ENCODE measurements at regions not wholly inside any gene's neighbourhood (a gene's known extent, or its start where the extent isn't known, plus 50 kb on each side); places are given as distances from the start of the nearest gene placed in this dataset.
A peak's percentile ranks its signal among the peaks of the same experiment; 100 is the strongest.
"Not testable (repeated sequence)": the region's sequence is repeated elsewhere in the genome, so short reads cannot be mapped to it uniquely, and the experiment has no call there.

DNA sequence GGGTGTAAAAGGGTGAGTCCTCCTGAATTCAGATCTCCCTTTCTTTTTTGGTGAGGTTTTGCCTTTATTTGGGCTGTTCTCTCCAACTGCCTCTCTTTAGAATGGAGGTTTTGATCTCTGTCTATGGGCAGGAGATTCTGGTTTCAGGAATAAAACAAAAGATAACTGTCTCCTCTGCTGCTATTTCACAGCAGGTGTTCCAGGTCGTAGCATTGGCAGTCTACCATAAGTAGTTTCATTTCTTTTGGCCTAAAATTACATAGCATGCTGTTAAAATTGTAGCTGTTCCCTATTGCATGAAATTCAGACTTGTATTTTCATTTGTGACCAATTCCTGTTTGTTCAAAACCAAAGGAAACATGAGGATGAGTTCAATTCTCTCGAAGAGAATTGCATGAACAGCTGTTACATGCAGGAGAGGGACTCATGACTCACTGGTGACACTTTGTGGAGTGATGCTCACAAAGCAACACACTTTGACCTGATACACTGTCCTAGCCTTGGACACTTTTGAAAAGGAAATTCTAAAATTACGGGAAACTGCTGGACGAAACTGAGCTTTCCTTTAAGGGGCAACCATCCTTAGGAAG, 76.8 kb upstream of the SIRPG start:
- peak; percentile 20 for DNase-seq (ENCODE audit: low read depth)
- TF ChIP-seq CTCF (conservative IDR thresholded peaks at IDR 0.05; ENCODE audit: low read length), result peak; percentile 33
- H3K4me3 ChIP-seq (ENCODE audit: low read length), result no peak overlapping the region

DNA sequence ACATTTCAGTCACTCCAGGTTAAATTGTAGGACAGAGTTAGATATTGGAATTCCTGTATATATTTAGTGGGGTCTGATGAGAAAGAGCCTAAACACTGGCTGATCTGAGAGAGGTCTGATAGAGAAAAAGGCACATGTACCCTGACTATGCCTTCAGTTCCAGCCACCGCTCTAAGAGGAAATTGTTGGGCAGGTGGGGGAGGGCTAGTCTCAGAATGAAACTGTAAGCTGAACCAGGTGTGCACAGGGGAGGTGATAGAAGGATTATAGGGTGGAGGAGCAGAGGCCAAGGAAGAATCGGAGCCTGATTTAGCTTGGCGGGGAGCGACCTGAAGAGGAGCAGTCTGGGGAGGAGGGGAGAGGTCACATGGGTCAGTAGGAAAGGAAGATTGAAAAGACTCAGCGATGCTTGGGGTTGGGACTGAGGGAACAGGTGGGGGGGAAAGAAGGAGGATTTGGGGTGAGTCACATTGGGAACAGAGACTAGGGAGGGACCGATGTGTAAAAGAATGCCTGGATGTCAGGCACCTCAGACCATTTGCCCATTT, 74.3 kb upstream of the SIRPG start:
- not testable (repeated sequence) for DNase-seq (ENCODE audit: low read depth); H3K4me3 ChIP-seq (ENCODE audit: low read length)

- H3K4me3 ChIP-seq (ENCODE audit: low read length); DNase-seq (ENCODE audit: low read depth): not testable (repeated sequence)
Measured at GRCh38 chr20:1730981-1731711, 73.6 kb upstream of the SIRPG start.

DNA sequence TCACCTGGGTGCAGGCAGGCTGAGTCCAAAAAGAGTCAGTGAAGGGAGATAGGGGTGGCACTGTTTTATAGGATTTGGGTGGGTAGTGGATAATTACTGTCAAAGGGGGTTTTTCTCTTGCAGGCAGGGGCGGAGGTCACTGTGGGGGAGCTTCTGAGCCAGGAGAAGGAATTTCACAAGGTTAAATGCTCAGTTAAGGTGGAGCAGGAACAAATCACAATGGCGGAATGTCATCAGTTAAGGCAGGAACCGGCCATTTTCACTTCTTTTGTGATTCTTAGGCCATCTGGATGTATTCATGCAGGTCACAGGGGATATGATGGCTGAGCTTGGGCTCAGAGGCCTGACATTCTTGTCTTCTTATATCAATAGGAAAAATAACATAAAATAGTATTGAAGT, 69.7 kb upstream of the SIRPG start:
- DNase-seq (ENCODE audit: low read depth); H3K4me3 ChIP-seq (ENCODE audit: low read length): not testable (repeated sequence)

DNA sequence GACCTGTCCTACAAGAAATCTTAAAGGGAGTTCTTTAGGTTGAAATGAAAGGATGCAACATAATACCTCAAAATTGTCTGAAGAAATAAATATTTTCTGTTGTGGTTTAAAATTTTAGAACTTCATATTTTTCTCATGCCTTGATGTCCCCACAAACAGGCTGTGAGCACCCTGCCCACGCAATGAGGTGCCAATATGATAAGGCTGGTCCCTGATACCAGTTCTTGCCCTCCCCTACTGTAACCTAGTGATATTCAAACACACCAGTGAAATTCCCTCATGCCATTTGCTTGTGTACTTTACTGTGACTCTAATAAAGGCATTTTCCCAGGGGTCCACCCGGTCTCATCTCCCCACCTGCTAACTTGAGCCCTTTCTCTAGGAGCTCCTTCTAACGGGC, 67.3 kb upstream of the SIRPG start:
- H3K4me3 ChIP-seq (ENCODE audit: low read length), result no peak overlapping the region
- no peak for DNase-seq (ENCODE audit: low read depth)
- no peak for TF ChIP-seq CTCF (conservative IDR thresholded peaks at IDR 0.05; ENCODE audit: low read length)

- no peak for TF ChIP-seq CTCF (conservative IDR thresholded peaks at IDR 0.05; ENCODE audit: low read length)
- no peak for DNase-seq (ENCODE audit: low read depth)
- H3K4me3 ChIP-seq (ENCODE audit: low read length), result no peak overlapping the region
Measured at GRCh38 chr20:1722513-1723050, 65.0 kb upstream of the SIRPG start.

DNA sequence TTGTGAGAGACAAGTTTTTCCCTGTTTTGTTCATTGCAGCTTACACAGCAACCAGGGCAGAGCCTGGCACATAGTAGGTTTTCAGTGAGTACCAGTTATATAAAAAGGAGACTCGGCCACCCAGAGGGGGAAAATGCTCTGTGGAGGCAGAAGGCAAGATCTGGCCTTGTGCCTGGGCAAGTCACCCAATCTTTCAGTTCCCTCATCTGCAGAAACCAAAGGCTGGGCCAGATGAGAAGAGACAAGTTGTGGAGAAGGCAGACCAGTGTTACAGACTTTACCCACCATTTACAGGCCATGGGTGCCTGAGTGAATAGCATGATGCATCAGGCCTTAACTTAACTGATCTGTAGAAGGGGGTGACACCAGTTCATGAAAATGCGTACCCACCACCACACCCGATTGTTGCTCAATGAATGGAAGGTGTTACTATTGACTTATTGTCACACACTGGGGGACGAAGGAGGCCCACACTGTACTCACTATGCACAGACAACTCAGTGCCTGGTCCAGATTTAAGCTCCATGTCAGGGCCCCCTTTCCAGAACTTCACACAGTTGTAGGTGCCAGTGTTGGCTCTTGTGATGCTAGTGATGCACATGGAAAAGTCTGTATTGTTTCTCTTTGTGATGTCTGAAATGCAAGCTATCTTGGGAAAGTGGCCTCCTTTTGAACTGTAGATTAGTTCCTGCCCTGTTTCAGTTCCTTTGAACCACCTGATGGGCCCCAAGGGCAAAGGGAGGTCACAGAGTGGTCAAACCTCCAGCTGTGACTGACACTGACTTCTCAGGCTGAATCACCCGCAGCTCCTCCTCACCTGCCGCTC, 64.3 kb upstream of the SIRPG start:
- no peak for TF ChIP-seq CTCF (conservative IDR thresholded peaks at IDR 0.05; ENCODE audit: low read length)
- no peak overlapping the region for H3K4me3 ChIP-seq (ENCODE audit: low read length)
- no peak for DNase-seq (ENCODE audit: low read depth)

DNA sequence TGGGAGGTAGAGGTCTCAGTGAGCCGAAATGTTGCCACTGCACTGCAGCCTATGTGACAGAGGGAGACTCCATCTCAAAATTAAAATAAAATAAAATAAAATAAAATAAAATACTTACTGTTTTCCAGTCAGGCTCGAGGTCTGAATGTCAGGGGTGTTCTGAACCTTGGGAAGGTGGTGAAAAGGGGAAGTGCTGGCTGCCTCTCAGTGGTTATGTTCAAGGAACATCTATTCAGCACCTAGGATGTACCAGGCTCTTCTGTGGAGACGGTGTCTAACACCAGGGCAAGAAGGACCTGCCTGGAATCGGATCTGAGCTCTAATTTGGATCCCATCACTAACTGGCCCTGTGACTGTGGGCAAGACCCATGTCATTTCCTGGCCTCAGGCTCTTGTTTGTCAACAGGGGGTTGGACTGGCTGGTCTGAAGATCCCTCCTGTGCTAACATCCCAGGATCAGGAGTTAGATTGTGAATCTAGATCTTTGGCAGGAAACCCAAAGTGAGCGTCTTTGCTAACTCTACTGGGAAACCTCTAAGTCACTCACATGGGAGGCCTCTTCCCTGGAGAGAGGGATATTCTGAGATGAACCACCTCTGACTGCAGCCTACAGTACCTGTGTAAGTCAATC, 63.4 kb upstream of the SIRPG start:
- no peak overlapping the region for H3K4me3 ChIP-seq (ENCODE audit: low read length)
- no peak for DNase-seq (ENCODE audit: low read depth)
- TF ChIP-seq CTCF (conservative IDR thresholded peaks at IDR 0.05; ENCODE audit: low read length), result no peak

Data from AG10803 (cell line).